OCI-LY7 (cell line): ENCODE measurements at regions not wholly inside any gene's neighbourhood (a gene's known extent, or its start where the extent isn't known, plus 50 kb on each side); places are given as distances from the start of the nearest gene placed in this dataset.

Experiments used
- CTCF ChIP-seq: fragments of 200-600 bp; sonication (generic); conservative IDR thresholded peaks from 2 replicates; pipeline ENCODE4 v1.5.1; 2014; ENCODE audit warnings: mild to moderate bottlenecking, antibody characterized with exemption, low read length, moderate library complexity, mixed read lengths
- EZH2phosphoT487 ChIP-seq: fragments of 200-600 bp; sonication (generic); IDR thresholded peaks from 2 replicates; pipeline ENCODE4 v1.6.1; 2018; ENCODE audit warnings: low read depth, borderline replicate concordance, mild to moderate bottlenecking, mixed run types, antibody characterized with exemption, low read length, moderate library complexity, mixed read lengths

GRCh38 chr1:29500041-29500440 lies 263.7 kb downstream of the PTPRU start:
- TF ChIP-seq CTCF (no peak), EZH2phosphoT487 (no peak)
